Activated CD4-positive, alpha-beta T cell treated with anti-CD3 and anti-CD28 coated beads, Interleukin-2, Interleukin-6, amounts not matched to agents 100 ng/mL and 50 ng/mL, durations not matched to agents 16 hours and 8 hours (primary cell): ENCODE measurements at regions not wholly inside any gene's neighbourhood (a gene's known extent, or its start where the extent isn't known, plus 50 kb on each side); places are given as distances from the start of the nearest gene placed in this dataset.

ENCODE experiments used
- DNase-seq: peaks from one replicate; pipeline ENCODE4 v3.0.0-alpha.2; 2020

DNA sequence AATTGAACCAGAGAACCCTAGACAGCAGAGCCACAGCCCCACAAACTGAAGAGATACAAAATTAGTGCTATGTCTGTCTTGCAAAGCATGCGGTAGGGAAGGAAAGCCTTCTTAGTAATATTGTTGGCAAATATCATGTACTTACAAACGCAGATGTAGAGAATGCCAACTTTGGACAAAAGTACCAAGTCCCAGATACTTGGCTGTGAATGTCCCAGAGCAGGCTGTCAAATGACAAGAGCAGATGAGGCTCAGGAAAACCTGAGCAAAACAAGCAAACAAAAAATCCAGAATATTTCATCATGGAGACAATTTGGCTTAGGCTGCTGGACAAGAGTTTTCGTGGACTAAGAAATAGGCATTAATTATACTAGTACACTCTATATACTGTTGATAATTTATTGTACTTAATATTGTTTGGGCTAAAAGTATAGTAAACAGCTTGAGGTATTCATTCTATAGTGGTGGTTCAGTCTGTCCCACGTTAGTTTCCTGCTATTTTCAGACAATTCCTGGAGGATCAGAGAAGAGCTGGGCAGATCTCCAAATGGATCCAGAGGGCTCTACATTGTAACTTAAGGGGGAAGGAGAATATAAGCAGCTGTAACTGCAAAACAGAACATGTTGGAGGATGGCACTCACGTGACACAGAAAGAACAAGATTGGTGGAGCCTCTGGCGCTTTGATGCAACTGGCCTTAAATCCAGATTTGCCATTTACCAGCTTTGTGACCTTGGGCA, 329.8 kb downstream of the ATP23 start:
- DNase-seq, result no peak

DNA sequence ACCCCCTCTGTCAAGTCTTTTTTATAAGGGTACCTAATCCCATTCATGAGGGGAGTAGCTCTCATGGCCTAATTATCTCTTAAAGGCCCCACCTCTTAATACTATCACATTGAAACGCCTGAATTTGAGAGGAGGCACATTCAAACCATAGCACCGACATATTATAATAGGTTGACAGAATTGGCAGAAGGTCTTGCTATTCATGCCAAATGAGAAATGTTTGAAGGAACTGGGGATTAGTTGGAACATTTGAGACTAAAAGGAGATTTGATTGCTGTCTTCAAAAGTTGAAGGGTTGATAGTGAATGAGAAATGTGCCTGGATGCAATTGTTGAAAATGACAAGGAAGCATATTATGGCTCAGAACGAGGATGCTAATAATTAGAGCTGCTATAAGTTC, 331.1 kb downstream of the ATP23 start:
- no peak for DNase-seq

DNA sequence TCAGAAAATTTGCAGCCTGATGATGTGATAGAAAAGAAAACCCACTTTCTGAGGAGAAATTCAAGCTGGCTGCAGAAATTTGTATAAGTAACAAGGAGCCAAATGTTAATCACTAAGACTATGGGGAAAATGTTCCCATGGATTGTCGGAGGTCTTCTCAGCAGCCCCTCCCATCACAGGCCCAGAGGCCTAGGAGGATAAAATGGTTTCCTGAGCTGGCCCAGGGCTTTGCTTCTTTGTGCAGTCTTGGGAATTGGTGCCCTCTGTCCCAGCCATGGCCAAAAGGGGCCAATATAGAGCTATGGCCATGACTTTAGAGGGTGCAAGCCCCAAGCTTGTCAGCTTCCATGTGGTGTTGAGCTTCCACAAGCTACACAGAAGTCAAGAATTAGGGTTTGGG, 335.9 kb downstream of the ATP23 start:
- DNase-seq, result no peak

DNA sequence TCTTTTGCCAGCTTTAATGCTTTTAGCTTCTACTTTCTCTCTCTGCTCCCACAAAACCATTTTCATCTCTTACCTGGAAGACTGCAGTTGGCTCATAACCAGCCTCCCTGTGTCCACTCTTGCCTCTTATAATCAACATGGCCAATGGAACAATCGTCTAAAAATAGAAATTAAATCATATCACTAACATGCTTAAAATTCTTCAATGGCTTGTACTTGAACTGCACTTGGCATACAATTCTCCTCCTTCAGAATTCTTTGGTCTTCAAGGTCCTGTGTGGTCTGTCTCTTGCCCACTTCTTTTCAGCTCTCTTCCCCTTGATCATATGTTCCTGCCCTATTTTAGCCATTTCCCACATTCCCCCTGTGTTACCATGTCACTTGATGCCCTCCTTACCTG, 342.2 kb downstream of the ATP23 start:
- no peak for DNase-seq

DNA sequence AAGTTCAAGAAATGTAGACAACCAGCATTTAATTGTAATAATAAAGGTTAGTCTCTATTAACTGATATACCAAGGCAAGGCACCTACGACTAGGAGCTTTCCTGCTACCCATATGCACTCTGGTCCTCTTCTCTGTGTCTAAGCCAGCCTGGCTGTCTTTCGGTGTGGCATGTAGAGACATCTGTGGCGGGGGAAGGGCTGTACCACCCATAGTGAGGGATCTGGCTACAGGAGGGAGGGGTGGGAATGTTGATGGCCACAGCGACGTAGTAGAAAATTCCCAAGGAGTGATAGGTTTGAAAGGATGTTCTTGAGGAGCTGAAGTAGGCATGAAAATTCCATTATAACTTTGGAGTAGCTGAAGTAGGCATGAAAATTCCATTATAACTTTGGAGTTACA, 344.2 kb downstream of the ATP23 start:
- no peak for DNase-seq

DNA sequence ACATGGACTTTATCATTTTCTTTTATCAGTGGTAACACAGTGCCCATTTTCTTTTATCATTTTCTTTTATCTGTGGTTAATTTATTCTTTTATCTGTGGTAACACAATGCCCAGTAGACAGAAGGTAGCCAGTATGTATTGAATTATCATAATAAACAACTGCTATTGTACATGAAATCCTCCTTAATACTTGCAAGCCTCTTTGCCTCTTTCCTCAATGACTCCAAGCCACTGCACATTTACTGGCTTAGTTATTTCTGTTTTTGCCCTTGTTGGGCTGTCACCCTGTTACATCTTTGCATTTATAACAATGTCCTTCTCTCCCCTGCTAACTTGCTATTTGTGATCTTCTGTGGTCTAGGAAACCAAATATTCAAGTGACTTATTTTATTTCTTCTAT, 345.0 kb downstream of the ATP23 start:
- DNase-seq, result no peak

DNA sequence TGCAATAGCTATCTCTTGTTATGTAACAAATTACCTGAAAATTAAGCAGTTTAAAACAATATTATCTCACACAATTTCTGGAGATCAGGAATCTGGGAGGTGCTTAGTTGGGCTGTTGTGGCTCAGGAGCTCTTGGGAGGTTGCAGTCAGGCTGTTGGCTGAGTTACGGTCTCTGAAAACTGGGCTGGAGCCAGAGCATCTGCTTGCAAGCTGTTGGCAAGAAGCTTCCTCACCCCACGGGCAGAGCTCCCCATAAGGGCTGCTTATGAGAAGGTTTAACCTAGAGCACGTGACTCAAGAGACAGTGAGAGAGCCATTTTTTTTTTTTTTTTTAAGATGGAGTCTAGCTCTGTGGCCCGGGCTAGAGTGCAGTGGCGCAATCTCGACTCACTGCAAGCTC, 346.8 kb downstream of the ATP23 start:
- no peak for DNase-seq

DNA sequence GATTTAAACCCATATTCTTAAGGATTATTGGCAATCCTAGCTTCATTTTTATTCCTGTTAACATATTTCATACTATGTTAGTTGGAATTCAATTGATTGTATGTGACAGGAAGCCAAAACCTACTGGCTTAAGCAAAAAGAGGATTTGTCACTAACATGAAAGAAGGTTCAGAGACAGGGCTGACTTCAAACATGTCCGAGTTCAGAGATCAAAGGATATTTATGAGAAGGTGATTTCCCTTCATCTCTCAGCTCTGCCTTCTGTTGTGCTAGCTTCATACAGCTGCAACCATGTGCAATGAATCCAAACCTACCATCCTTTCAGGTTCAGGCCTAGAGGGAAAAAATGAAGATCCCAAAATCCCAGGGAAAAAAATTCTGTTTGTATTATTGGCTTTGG, 349.7 kb downstream of the ATP23 start:
- DNase-seq, result no peak

DNA sequence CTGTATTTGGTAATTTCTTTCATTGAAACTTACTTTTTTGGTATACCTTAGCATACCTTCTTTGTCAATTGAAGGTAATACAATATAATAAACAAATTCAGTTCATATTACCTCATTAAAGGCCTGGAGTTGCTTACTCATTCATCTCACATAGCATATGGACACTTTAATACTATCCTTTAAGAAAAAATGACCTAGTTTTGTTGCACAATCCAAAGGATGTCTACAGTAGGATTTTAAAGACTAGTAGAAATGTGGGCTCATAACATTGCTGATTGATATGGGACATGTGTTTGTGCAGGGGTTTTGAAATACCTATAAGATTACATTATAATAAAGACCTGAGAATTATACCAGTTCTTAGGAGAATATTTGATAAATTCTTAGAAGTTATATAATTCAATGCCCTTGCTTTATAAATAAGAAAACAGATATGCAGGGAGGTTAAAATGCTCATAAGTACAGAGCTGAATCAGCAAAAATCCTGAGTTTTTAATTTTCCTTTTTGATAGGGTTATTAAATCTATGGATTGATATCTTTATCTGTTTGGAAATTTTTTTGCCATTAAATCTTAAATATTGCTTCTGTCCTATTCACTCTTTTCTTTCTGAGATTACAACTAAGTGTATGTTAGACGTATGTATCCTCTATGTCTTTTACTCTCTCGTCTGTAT, 352.1 kb downstream of the ATP23 start:
- DNase-seq, result no peak

DNA sequence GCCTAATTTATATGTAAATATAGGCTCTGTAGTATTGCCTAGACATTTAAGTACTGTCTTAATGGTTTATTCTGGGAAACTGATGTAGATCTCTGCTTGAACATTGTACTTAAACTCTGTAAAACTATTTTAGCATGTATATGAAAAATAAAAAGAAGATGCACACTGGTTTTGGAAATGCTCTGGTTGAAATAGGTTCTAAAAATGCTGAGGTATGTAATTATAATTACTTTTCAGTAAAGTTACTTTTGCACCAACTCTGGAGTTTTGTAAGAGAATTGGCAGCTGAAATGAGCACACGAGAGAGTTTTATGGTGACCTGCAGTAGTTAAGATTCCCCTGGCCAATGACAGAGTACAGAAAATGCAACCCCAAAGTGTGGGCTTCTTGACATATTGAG, 353.9 kb downstream of the ATP23 start:
- no peak for DNase-seq

DNA sequence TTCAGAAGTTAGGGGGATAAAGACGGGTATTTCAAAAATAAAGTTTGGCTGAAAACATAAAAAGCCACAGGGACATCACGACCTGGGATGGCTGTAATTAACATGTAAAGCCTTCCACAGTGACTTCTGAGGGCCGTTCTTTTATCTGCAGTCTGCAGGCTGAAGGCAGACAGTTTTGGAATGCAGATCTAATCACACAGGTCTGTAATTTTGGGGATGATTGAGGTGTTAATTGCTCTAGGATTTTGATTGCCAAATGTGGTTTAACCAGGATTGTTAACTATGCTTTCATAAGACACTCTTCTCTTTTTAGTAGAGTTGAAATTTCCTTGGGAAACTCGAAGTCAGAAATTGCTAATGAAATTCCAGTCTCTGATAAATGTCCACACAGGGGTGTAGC, 355.5 kb downstream of the ATP23 start:
- no peak for DNase-seq

DNA sequence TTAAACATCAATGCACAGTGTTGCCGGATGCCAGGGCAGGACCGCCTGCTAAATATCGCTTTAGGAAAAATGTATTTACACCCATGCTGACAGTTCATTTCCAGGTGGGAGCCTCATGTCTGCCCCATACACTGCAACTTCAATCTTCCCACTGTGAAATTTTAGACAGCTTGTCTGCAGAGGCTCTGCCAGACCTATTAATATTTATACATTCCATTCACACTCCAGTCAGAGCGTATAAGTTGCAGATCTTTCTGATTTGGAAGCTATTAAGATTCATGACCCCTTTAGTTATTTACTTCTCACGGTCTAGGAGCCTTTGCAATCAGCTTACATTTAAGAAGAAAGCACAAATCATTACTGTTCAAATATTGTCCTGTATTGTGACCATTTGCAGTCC, 357.4 kb downstream of the ATP23 start:
- no peak for DNase-seq

DNA sequence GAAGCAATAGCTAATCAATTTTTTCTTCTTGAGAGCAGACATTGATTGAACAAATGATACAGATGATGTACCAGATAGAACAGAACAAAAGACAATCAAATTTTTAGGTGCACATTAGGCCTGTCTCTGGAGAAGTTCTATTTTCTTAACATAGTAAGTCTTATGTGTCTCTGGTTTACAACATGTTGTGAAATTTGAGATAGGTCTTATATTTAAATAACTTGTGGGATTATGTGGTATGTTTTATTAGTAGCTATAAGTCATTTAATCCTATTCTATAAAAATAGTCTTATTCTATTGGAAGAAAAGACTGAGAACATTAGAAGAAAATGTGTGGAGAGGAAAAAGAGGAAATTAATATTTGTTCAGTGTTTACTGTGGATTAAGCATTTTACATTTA, 358.0 kb downstream of the ATP23 start:
- DNase-seq, result no peak

DNA sequence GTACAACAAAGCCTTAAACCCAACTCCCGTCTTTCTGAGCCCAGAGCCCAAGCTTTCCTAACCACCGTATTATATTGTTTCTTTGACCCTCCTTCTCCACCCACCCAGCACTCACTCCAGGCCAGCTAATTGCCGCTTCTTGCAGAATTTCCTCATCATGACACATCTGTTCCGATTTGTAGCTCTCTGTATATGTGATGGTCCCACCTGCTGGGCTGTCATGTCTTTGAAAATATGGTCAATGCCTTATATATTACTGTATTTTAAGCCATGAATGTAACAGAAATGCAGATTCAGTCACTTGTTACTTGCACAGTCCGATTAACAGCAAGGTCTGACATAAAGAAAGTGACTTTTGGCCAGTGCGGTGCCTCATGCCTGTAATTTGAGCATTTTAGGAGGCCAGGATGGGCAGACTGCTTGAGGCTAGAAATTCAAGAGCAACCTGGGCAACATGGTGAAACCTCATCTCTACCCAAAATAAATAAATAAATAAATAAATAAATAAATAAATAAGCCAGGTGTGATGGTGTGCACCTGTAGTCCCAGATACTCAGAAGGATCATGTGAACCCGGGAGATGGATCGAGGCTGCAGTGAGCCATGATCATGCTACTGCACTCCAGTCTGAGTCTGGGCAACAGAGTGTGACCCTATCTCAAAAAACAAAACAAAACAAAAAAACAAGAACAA, 359.8 kb downstream of the ATP23 start:
- DNase-seq, result no peak

DNA sequence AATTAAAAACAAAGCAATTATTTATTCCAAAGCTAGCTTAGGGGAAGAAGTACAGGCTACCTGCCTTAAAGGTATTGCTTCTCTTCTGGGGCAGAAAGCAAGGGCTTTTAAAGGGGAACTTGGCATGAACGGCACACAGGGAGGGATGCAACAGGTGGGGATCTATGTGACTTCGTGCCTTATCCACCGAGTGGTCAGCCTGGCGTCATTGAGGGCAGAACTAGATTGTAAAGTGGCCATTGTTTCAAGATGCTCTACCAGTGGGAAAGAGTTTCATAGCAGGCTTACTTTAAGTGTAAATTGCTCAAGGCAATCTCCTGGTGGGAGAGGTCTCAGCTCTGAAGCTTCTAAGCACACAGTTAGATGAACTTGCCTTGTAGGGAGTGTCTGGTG, 360.4 kb downstream of the ATP23 start:
- DNase-seq, result no peak

DNA sequence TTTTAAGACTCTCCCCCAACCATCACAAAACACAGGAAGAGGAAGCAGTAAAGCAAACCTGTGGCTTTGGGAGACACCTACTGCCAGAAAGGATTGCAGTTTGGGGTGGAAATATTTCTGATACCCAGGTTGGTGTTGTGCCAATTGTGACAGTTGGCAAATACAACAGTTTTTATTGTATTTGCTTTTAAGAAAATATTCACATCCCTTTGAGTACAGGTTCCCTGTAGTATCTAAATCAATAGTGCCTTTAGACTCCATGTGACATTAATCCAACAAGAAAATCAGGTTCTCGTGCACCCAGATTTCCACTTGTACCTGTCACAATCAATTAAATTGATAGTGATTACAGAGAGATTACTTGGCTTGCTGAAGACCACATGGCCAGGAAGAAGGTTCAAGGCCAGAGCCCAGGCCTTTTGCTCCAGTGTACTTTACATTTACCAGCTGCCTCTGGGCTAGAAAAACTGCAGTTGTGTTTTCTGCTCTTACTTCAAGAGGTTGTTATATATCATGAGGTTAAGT, 361.2 kb downstream of the ATP23 start:
- DNase-seq, result no peak

DNA sequence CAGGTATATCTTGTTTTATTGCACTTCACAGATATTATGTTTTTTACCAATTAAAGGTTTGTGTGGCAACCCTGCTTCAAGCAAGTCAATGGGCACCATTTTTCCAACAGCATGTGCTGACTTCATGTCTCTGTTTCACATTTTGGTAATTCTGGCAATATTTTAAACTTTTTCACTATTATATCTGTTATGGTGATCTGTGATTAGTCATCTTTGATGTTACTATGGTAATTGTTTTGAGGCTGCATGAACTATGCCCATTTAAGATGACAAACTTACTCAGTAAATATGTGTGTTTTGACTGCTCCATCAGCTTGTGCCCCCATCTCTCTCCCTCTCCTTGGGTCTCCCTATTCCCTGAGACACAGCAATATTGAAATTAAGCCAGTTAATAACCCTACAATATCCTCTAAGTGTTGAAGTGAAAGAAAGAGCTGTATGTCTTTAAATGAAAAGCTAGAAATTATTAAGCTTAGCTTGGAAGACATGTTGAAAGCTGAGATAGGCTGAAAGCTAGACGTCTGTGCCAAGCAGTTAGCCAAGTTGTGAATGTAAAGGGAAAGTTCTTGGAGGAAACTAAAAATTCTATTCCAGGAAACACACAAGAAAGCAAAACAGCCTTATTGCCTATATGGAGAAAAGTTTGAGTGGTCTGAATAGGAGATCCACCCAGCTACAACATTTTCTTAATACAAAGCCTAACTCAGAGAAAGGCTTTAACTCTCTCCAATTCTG, 365.1 kb downstream of the ATP23 start:
- DNase-seq, result no peak

DNA sequence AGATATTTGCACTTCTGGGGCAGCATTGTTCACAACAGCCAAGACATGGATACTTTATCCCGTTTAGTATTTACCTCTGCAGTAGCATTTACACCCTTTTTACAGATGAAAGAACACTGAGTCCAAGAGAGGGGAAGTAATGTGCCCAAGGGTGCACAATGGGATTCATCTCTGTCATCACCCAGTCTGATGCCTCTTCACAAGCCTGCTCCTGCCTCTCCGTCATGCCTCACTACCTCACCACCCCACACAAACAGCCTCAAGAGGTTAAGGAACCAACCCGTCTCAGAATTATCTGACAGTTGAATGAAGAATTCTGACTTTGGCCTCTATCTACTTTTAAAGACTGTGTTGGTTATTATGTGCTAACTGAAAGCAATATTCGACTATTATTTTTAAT, 368.4 kb downstream of the ATP23 start:
- DNase-seq, result no peak

DNA sequence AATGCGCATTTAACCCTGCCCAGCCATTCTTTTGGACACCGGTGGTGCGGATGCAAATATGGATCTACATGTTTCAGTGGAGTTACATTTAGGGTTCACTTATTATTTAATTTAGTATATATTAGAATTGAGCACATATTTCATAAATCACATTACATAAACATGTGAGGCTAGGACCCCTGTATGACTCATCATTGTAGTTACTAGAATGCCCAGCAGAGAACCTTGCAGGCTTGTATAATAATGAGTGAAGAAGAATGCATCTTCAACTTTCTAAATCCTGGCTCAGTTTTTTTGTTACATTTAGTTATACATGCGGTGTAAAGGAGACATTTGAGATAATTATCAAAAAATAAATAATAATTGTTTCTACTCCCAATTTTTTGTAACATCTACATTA, 369.0 kb downstream of the ATP23 start:
- no peak for DNase-seq

DNA sequence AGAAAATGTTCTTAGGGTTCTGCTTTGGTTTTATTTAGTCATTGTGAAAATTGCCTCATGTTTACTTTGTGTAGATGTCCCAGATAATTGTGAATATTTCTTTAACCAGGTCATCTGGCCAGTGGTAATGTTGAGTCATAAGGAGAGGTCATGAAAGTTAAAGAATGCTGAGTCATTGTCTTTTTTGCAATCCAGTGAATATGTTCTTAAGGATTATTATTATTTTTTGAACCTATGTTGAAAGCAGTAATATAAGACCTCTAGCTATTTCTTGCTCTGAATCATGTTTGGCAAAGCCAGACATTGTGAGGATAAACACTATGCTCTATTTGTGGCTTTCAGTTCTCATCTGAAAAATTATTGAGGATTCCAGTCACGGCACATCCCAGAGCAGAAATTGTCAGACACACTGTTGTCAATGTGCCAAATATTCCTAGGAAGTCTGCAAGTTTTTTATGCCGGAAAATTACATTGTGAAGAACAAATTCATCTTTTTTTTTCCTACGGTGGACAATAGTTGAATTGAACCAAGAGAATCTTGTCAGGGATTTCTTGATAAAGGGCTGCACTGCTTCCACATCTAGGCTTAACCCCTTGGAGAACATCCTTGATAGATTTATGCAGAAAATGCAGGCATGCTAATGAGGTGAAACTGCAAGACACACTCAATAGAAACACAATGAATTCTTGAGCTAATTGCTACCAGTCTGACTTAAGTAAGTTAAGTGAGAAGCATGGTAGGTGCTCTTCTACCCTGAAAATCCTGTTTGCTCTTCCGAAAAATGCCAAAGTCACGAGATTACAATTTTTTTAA, 369.6 kb downstream of the ATP23 start:
- no peak for DNase-seq

DNA sequence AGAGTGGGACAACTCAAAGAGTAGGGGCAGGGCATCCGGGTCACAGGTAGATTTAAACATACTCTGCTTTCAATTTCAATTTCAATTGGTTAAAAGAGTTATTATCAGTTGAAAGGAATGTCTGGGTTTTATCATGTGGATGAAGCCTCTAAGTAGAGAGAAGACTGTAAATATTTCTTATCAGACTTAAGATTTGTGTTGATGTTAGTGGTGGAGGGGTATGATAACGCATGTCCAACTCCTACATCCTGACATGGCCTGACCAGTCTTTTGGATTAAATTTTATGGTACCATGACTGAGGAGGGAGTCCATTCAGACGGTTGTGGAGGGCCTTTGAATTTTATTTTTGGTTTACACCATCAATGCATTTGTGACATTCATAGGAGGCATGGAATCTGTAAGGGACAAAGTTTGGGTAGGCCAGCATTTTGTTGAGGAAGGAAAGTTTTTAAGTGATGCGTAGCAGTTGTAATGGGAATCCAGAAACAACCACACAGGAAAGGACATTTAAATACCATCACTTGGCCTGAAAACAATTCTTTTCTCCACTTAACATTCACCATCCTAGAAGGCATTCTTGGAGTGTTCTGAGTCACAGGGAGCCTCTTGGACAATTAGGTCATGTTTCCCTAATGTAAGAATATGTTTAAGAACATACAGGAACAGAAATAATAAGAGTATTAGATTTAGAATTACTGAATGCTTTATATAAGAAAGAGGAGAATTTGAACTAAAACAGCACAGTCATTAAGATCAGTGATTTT, 371.9 kb downstream of the ATP23 start:
- no peak for DNase-seq

DNA sequence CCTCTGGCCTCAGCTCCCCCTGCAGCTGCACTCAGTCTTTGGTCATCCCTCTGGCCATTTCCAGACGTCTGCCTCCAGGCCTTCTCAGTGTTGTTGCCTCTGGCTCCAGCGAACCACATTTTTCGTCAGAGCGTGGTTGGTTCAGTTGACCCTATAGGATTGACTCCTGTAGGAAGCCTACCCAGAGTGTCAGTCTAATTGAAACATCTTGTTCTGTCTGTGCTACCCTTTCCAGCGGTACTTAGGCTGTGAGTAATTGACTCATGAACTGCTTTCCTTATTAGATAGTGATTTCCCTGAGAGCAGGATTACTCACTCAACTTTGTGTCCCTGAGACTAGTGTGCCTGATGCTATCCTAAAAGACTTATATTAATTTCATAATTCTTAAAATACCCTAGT, 373.2 kb downstream of the ATP23 start:
- no peak for DNase-seq
